ENCODE measurements at regions not wholly inside any gene's neighbourhood (a gene's known extent, or its start where the extent isn't known, plus 50 kb on each side); places are given as distances from the start of the nearest gene placed in this dataset.
"Not testable (repeated sequence)": the region's sequence is repeated elsewhere in the genome, so short reads cannot be mapped to it uniquely, and the experiment has no call there.

- Histone ChIP-seq H3K4me3 (ENCODE audit: low read length) (no peak overlapping the region), H3K79me2 (ENCODE audit: low read length) (no peaks in the 10 kb centered on the region), H3K4me2 (ENCODE audit: low read depth, low read length, poor library complexity, severe bottlenecking) (no peak overlapping the region), H4K20me1 (ENCODE audit: insufficient read depth, low read depth, low read length) (no peaks in the 10 kb centered on the region), H3K9me3 (ENCODE audit: low read length) (no peaks in the 10 kb centered on the region), H2AFZ (ENCODE audit: low read length) (no peak overlapping the region), H3K9me2 (replicated peaks; ENCODE audit: insufficient read depth, low read length) (no peaks in the 10 kb centered on the region), H3K27me3 (ENCODE audit: low read length) (no peaks in the 10 kb centered on the region), H3K9ac (ENCODE audit: low read length) (no peak overlapping the region), H3K4me1 (ENCODE audit: low read length) (no peaks in the 10 kb centered on the region), H3K27ac (ENCODE audit: low read length) (no peak overlapping the region), H3K36me3 (ENCODE audit: insufficient read depth, low read length) (no peaks in the 10 kb centered on the region)
- DNase-seq: no peak
Measured at GRCh38 chr6:74705451-74705850, 500.4 kb downstream of the COL12A1 start.

GRCh38 chr6:74704540-74704939 is 501.3 kb downstream of the COL12A1 start:
- H3K9me3 ChIP-seq (ENCODE audit: low read length); H3K79me2 ChIP-seq (ENCODE audit: low read length); H3K9me2 ChIP-seq (replicated peaks; ENCODE audit: insufficient read depth, low read length); H3K36me3 ChIP-seq (ENCODE audit: insufficient read depth, low read length); H2AFZ ChIP-seq (ENCODE audit: low read length); H3K4me2 ChIP-seq (ENCODE audit: low read depth, low read length, poor library complexity, severe bottlenecking); H4K20me1 ChIP-seq (ENCODE audit: insufficient read depth, low read depth, low read length); DNase-seq; H3K4me1 ChIP-seq (ENCODE audit: low read length); H3K4me3 ChIP-seq (ENCODE audit: low read length); H3K9ac ChIP-seq (ENCODE audit: low read length); H3K27ac ChIP-seq (ENCODE audit: low read length); H3K27me3 ChIP-seq (ENCODE audit: low read length): not testable (repeated sequence)

GRCh38 chr6:74690365-74690764 is 515.5 kb downstream of the COL12A1 start:
- no peaks in the 10 kb centered on the region for H4K20me1 ChIP-seq (ENCODE audit: insufficient read depth, low read depth, low read length)
- H3K9ac ChIP-seq (ENCODE audit: low read length): no peak overlapping the region
- no peaks in the 10 kb centered on the region for H3K9me2 ChIP-seq (replicated peaks; ENCODE audit: insufficient read depth, low read length)
- H3K36me3 ChIP-seq (ENCODE audit: insufficient read depth, low read length): no peaks in the 10 kb centered on the region
- H2AFZ ChIP-seq (ENCODE audit: low read length): no peak overlapping the region
- no peak overlapping the region for H3K4me3 ChIP-seq (ENCODE audit: low read length)
- no peaks in the 10 kb centered on the region for H3K9me3 ChIP-seq (ENCODE audit: low read length)
- no peaks in the 10 kb centered on the region for H3K79me2 ChIP-seq (ENCODE audit: low read length)
- no peak for DNase-seq
- no peaks in the 10 kb centered on the region for H3K27me3 ChIP-seq (ENCODE audit: low read length)
- H3K27ac ChIP-seq (ENCODE audit: low read length): no peak overlapping the region
- H3K4me2 ChIP-seq (ENCODE audit: low read depth, low read length, poor library complexity, severe bottlenecking): no peak overlapping the region
- H3K4me1 ChIP-seq (ENCODE audit: low read length): no peaks in the 10 kb centered on the region

GRCh38 chr6:74689601-74690000 is 516.3 kb downstream of the COL12A1 start:
- Histone ChIP-seq H3K4me1 (ENCODE audit: low read length) (no peaks in the 10 kb centered on the region), H3K9ac (ENCODE audit: low read length) (no peak overlapping the region)

GRCh38 chr6:74677463-74677862 is 528.4 kb downstream of the COL12A1 start:
- H3K36me3 ChIP-seq (ENCODE audit: insufficient read depth, low read length): no peaks in the 10 kb centered on the region
- no peak overlapping the region for H3K4me3 ChIP-seq (ENCODE audit: low read length)
- no peaks in the 10 kb centered on the region for H3K4me1 ChIP-seq (ENCODE audit: low read length)
- H3K27ac ChIP-seq (ENCODE audit: low read length): no peak overlapping the region
- no peaks in the 10 kb centered on the region for H3K27me3 ChIP-seq (ENCODE audit: low read length)
- DNase-seq: no peak
- H3K9me3 ChIP-seq (ENCODE audit: low read length): peaks cover 4% of the 10 kb centered on the region; the same call in 1 of the 2 replicates
- no peaks in the 10 kb centered on the region for H4K20me1 ChIP-seq (ENCODE audit: insufficient read depth, low read depth, low read length)
- no peaks in the 10 kb centered on the region for H3K79me2 ChIP-seq (ENCODE audit: low read length)
- no peak overlapping the region for H3K4me2 ChIP-seq (ENCODE audit: low read depth, low read length, poor library complexity, severe bottlenecking)
- H3K9me2 ChIP-seq (replicated peaks; ENCODE audit: insufficient read depth, low read length): no peaks in the 10 kb centered on the region
- H3K9ac ChIP-seq (ENCODE audit: low read length): no peak overlapping the region
- no peak overlapping the region for H2AFZ ChIP-seq (ENCODE audit: low read length)

More at GRCh38 chr6:74689601-74690000, 516.3 kb downstream of the COL12A1 start:
- Histone ChIP-seq H3K36me3 (ENCODE audit: insufficient read depth, low read length) (no peaks in the 10 kb centered on the region), H3K9me3 (ENCODE audit: low read length) (no peaks in the 10 kb centered on the region), H3K9me2 (replicated peaks; ENCODE audit: insufficient read depth, low read length) (no peaks in the 10 kb centered on the region), H2AFZ (ENCODE audit: low read length) (no peak overlapping the region), H3K27ac (ENCODE audit: low read length) (no peak overlapping the region), H4K20me1 (ENCODE audit: insufficient read depth, low read depth, low read length) (no peaks in the 10 kb centered on the region), H3K27me3 (ENCODE audit: low read length) (no peaks in the 10 kb centered on the region), H3K4me2 (ENCODE audit: low read depth, low read length, poor library complexity, severe bottlenecking) (no peak overlapping the region), H3K4me3 (ENCODE audit: low read length) (no peak overlapping the region), H3K79me2 (ENCODE audit: low read length) (no peaks in the 10 kb centered on the region)
- no peak for DNase-seq

GRCh38 chr6:74676906-74677305 is 528.9 kb downstream of the COL12A1 start:
- no peaks in the 10 kb centered on the region for H4K20me1 ChIP-seq (ENCODE audit: insufficient read depth, low read depth, low read length)
- H3K36me3 ChIP-seq (ENCODE audit: insufficient read depth, low read length): no peaks in the 10 kb centered on the region
- no peaks in the 10 kb centered on the region for H3K4me1 ChIP-seq (ENCODE audit: low read length)
- no peak overlapping the region for H3K9ac ChIP-seq (ENCODE audit: low read length)
- no peak overlapping the region for H3K4me3 ChIP-seq (ENCODE audit: low read length)
- H3K79me2 ChIP-seq (ENCODE audit: low read length): no peaks in the 10 kb centered on the region
- H3K27me3 ChIP-seq (ENCODE audit: low read length): no peaks in the 10 kb centered on the region
- no peak for DNase-seq
- no peak overlapping the region for H3K27ac ChIP-seq (ENCODE audit: low read length)
- H2AFZ ChIP-seq (ENCODE audit: low read length): no peak overlapping the region
- H3K4me2 ChIP-seq (ENCODE audit: low read depth, low read length, poor library complexity, severe bottlenecking): no peak overlapping the region
- H3K9me3 ChIP-seq (ENCODE audit: low read length): peaks cover 4% of the 10 kb centered on the region; the same call in 1 of the 2 replicates
- H3K9me2 ChIP-seq (replicated peaks; ENCODE audit: insufficient read depth, low read length): no peaks in the 10 kb centered on the region

- Histone ChIP-seq H3K4me1 (ENCODE audit: low read length) (no peaks in the 10 kb centered on the region), H3K27me3 (ENCODE audit: low read length) (no peaks in the 10 kb centered on the region), H3K4me2 (ENCODE audit: low read depth, low read length, poor library complexity, severe bottlenecking) (no peak overlapping the region)
Measured at GRCh38 chr6:74674377-74674776, 531.5 kb downstream of the COL12A1 start.

GRCh38 chr6:74671558-74672025 is 534.3 kb downstream of the COL12A1 start:
- no peaks in the 10 kb centered on the region for H3K36me3 ChIP-seq (ENCODE audit: insufficient read depth, low read length)
- no peaks in the 10 kb centered on the region; the same call in 1 of the 2 replicates for H3K9me3 ChIP-seq (ENCODE audit: low read length)
- no peaks in the 10 kb centered on the region; the same call in 1 of the 2 replicates for H3K9me2 ChIP-seq (replicated peaks; ENCODE audit: insufficient read depth, low read length)

More at GRCh38 chr6:74674377-74674776, 531.5 kb downstream of the COL12A1 start:
- no peak for DNase-seq
- Histone ChIP-seq H3K9me3 (ENCODE audit: low read length) (no peaks in the 10 kb centered on the region), H3K9ac (ENCODE audit: low read length) (no peak overlapping the region), H4K20me1 (ENCODE audit: insufficient read depth, low read depth, low read length) (no peaks in the 10 kb centered on the region), H3K27ac (ENCODE audit: low read length) (no peak overlapping the region), H3K9me2 (replicated peaks; ENCODE audit: insufficient read depth, low read length) (no peaks in the 10 kb centered on the region), H3K4me3 (ENCODE audit: low read length) (no peak overlapping the region), H3K79me2 (ENCODE audit: low read length) (no peaks in the 10 kb centered on the region), H3K36me3 (ENCODE audit: insufficient read depth, low read length) (no peaks in the 10 kb centered on the region), H2AFZ (ENCODE audit: low read length) (no peak overlapping the region)

GRCh38 chr6:74658391-74658790 is 547.5 kb downstream of the COL12A1 start:
- Histone ChIP-seq H4K20me1 (ENCODE audit: insufficient read depth, low read depth, low read length) (no peaks in the 10 kb centered on the region), H3K9ac (ENCODE audit: low read length) (no peak overlapping the region), H2AFZ (ENCODE audit: low read length) (no peak overlapping the region), H3K4me3 (ENCODE audit: low read length) (no peak overlapping the region), H3K79me2 (ENCODE audit: low read length) (no peaks in the 10 kb centered on the region), H3K4me1 (ENCODE audit: low read length) (no peaks in the 10 kb centered on the region), H3K27me3 (ENCODE audit: low read length) (no peaks in the 10 kb centered on the region), H3K9me3 (ENCODE audit: low read length) (no peaks in the 10 kb centered on the region), H3K27ac (ENCODE audit: low read length) (no peak overlapping the region), H3K36me3 (ENCODE audit: insufficient read depth, low read length) (no peaks in the 10 kb centered on the region), H3K9me2 (replicated peaks; ENCODE audit: insufficient read depth, low read length) (no peaks in the 10 kb centered on the region), H3K4me2 (ENCODE audit: low read depth, low read length, poor library complexity, severe bottlenecking) (no peak overlapping the region)
- no peak for DNase-seq

More at GRCh38 chr6:74671558-74672025, 534.3 kb downstream of the COL12A1 start:
- H3K27ac ChIP-seq (ENCODE audit: low read length): no peak overlapping the region
- no peaks in the 10 kb centered on the region for H3K27me3 ChIP-seq (ENCODE audit: low read length)
- H4K20me1 ChIP-seq (ENCODE audit: insufficient read depth, low read depth, low read length): no peaks in the 10 kb centered on the region
- no peak for DNase-seq
- no peaks in the 10 kb centered on the region for H3K4me1 ChIP-seq (ENCODE audit: low read length)
- H2AFZ ChIP-seq (ENCODE audit: low read length): no peak overlapping the region
- H3K79me2 ChIP-seq (ENCODE audit: low read length): no peaks in the 10 kb centered on the region
- H3K4me2 ChIP-seq (ENCODE audit: low read depth, low read length, poor library complexity, severe bottlenecking): no peak overlapping the region
- H3K4me3 ChIP-seq (ENCODE audit: low read length): no peak overlapping the region
- H3K9ac ChIP-seq (ENCODE audit: low read length): no peak overlapping the region

Measured in Karpas-422 (cell line).